GM19463 (cell line): ENCODE measurements at regions not wholly inside any gene's neighbourhood (a gene's known extent, or its start where the extent isn't known, plus 50 kb on each side); places are given as distances from the start of the nearest gene placed in this dataset.

Source experiments
- ATAC-seq: cut with Tn5 transposase; IDR thresholded peaks from one replicate; pipeline ENCODE4 v1.9.1; 2021; ENCODE audit warnings: mild to moderate bottlenecking, moderate library complexity; ENCODE audit not compliant: unreplicated experiment

DNA sequence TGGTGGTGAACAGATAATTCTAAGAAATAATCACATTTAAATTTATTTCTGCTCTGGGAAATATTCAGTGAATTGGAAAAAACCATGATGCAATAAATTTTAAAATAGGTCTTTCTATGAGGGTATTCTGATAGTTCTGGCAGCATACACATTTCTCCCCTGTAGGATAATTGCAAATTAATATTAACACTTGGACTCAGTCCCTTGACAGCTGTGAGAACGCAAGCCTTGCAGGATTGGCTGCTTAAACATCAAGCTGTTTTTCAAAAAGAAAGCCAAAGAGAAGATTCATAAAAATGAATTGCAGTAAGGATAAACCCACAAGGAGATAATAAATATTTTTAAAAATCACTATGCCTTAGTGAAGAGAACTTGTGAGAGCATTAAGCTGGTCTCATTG is 180.0 kb downstream of the MTRR start:
- no peak for ATAC-seq

DNA sequence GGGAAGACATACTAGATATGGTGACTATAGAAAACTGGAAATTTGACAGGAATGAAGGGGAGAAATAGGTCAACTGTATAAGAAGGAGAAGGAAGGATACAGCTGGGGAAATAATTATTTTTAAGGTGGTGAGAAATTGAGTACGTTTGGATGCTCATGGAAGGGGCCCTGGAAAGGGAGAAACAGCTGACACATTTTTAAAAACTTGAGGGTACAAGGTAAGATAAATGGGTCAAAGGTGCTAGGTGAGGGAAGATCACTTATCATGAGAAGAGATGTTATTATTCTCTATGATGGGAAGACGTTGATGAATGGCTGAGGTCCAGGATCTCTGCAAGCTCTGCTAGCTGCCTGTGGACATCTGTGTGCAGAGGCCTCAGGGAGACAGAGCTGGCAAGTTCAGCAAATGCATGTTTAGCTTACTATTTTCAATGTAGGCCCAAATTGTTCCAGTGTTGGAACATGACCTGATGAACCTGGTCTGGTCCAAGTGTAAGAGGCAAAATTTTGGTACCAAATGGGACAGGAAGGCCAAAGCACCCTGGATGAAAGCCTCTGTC is 181.7 kb downstream of the MTRR start:
- no peak for ATAC-seq

DNA sequence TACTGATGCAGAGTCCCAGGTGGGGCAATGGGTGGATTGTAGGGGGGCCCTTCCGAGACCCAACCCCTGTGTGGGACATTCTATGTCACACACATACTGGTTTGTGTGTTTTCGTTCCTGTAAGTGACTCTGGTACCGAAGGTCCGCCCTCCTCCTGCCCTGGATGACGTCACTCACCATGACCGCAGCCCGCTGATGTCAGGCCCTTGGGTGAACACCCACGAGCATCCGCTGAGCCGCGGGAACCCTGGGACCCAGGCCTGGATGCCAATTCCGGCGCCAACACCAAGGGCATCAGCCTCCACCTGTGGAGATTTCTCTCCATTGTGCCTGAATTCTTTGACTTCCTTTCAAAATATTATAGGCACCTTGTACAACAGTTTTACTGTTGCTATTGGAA is 184.3 kb downstream of the MTRR start:
- ATAC-seq, result no peak

DNA sequence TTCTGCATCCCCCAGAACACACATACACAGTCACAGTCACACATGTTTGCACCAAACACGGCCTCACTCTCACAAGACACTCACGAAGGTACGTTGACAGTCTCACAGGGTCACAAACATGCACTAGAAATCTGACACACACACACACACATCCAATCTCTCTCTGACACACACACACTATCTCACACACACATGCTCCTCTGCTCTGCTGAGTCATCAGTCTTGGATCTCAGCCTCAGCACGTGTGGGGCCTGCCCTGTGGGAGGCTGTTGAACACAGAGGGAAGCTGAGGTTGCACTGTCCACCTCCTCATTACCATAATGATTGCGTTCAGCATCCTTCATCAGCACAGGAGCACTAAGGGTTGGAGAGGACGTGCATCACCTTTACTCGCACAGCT is 188.8 kb downstream of the MTRR start:
- no peak for ATAC-seq

DNA sequence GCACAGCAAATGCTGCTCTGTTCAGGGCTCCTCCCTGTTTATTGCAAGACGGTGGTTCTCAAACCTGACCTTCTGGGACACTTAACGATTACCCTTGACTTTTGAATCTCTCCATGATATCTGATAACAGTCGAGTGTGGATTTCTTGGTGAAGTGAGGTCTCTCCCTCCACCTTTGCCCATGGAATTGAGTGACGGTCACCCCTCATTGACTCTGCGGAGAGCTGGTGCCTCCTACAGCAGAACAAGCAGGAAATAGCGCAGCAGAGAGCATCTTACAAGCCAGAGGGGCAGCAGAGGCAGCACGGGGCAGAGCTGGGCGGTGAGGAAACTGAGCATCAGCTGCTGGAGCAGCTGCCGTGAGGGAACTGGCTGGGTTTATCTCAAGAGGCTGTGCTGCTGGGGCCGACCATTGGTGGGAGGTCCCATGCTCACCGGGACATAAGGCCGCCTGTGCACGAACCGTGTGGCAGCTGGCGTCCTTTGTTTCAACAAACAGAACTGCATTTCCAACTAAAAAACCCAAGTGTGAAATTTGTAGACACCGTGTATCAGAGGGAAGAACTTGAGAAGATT is 189.8 kb downstream of the MTRR start:
- no peak for ATAC-seq

DNA sequence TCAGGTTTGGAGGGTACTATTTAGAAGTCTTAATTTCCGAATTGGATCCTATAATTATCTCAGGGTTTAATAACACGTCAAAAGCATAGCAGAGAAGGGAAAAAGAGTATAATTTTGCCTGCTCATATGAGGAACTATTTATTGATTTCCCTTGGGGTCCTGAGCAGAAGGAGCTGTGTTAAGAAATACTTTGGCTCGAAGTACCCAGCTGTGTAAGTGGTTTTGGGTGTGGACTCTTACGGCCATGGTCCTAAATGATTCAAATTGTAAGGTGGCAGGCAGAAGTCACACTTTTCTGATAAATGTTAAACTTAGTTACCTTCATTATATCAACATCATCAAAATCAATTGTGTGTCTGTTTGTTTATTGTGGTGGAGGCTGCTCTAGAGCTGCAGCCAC is 190.4 kb downstream of the MTRR start:
- ATAC-seq, result no peak

DNA sequence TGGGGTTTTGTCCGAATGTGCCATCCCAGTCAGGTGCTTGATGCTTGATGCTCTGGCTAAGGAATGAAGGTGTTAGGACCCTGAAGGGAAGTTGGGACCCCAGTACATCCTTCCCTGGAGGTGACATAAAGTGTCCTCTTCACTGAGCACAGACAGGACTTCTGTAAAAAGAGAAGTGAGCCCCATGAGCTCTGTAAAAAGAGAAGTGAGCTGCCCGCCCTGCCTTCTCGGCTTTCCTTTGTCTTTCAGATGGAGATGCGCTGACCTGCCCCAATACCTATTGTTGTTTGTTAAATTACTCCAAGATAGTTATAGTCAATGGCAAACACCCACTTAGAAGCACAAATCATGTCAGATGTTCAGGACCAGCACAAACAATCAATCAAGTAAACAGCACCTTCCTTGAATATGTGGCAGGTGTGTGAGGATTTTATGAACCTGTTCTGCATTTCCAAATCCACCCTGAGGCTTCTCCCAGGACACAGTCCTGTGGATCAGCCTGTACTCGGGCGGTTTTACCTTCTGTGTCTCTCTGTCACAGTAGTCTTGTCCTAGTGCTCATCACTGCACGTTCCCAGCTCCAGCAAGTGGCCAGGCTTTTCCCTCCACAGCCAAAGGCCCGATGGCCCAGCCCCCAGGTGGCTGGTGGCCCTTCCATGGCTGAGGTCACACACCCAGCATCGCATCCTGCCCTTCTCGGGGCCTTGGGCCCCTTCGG is 191.4 kb downstream of the MTRR start:
- no peak for ATAC-seq

DNA sequence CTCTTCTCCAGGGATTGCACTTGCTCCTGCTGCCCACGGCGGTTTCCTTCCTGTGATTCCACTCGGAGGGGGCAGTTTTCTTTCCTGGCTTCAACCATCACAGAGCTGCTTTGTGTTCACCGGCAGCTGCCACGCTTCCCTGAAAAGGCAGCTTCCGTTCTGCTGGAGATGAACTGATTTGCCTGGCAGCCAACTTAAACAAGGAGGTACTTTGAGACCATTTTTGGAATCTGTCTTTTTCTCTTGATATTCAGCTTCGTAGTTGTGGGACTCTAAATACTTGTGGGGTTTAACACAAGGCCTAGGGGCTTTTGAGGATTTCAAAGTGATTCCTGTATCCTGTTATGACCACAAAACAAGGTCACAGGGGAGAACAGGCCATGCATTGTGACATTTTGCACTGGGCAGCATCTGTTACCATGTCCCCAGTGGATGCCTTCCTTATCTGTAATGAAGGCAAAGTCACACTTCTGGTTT is 192.0 kb downstream of the MTRR start:
- no peak for ATAC-seq

DNA sequence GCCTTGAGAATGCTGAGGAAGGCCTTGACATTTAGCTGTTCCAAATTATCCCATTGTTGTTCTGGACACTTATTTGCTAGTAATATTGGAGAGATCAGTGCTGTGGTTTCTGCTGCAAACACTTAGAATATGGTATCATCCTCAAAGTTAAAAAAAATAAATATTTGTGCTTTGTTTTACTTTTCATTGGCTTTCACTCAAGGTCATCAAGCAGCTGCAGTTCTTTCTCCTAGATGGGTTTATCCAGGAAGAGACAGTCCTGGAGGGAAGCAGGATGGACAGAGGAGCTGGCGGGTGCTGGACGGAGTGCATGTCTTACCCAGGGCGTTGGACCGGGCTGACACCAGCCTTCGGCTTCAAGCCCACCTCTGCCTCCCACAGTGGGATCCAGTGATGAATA is 193.6 kb downstream of the MTRR start:
- ATAC-seq, result no peak

DNA sequence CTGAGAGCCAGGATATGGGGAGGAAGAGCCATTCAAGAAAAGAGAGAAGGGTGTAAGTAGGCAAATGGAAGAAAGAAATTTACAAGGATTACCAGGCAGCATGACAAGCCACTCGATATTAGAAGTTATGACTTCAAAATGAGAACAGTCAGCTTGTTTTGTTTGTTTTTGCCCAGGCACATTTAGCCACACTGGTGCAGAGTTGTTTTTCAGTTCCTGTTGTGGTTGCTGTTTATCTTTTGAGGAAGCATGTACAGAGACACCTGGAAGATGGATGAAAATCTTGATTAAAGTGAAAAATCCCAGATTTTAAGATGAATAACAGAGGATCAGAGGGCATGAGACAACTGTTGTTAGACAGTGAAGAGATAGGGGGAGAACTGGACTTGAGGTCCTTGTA is 199.1 kb downstream of the MTRR start:
- ATAC-seq, result no peak

DNA sequence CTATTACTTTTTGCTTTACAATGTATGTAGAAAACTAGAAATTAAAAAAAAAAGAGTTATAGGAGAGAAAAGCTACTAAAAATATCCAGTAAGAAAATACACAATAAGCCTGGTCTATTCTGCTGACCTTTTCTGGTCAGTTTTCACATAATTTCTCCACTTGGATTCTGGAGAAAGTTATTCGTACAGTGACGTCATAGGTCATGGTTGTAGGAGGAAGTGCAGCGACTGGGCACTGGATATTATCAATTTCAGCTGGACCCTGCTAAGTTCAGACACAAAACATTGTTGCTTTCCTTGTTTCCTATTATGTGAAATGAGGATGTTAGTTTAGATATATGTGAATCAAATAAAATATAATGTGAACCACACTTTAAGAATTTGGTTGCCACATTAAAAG is 201.2 kb downstream of the MTRR start:
- ATAC-seq, result no peak

DNA sequence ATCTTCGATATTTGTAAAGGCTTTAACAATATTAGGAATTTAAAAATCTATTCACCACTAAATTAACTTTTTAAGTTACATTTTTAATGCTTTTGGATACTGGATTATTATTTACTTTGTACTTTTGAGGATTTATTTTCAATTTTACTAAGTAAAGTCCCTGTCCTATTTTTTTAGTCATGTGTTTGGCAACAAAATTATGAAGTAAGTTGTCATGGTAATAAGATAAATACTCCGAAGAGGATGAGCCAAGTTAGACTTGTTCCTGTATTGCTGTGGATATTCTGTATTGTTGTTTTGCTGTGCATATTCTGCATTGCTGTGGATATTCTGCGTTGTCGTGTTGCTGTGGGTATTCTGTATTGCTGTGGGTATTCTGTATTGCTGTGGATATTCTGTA is 210.1 kb downstream of the MTRR start:
- ATAC-seq, result no peak

DNA sequence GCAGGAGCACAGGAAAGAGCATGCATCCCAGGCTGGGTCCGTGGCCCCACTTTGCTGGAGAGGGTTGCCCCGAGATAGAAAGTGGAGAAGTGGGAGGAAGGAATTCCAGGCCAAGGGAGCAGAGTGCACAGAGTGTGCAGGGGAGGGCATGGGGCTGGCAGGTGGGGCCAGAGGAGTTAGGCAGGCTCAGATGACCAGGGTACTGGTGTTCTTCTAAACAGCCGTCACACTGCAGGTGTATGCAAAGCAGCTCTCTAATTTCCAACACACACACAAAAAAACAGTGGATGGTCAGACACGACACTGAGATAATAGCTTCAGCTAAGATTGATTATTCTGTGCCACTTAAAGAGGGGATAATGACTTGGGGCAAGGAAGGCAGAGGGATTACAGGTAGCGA is 212.2 kb downstream of the MTRR start:
- no peak for ATAC-seq

DNA sequence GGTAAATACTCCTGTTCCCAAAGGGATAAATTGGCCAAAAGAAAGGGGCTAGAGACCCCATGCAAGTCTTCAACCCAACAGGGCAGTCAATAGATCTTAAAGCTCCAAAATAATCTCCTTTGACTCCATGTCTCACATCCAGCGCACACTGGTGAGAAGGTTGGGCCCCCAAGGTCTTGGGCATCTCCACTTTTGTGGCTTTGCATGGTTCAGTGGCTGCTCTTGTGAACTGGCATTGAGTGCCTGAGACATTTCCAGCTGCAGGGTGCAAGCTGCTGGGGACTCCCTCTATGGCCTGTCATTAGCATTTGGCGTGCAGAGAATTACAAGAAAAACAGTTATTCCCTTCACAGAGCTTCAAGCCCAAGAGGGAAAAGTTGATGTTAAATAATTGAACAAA is 224.7 kb downstream of the MTRR start:
- ATAC-seq, result no peak

DNA sequence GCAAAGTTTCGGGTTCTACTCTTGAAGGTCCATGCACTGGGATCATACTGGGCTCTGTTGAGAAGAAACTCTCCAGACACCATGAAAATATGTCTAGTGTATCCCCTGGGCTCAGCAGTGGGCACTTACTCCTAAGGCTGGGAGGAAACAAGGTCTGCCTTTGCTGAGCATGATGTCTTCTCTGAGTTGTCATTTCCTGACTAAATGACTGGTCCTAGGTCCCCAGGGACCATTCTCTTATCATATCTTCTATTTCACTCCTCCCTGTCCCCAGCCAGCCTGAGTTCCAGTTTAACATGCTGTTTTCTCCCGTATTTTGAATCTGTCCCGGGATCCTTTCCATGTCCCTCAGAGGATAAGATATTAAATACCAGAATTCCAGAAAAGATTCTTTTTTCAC is 225.4 kb downstream of the MTRR start:
- no peak for ATAC-seq

DNA sequence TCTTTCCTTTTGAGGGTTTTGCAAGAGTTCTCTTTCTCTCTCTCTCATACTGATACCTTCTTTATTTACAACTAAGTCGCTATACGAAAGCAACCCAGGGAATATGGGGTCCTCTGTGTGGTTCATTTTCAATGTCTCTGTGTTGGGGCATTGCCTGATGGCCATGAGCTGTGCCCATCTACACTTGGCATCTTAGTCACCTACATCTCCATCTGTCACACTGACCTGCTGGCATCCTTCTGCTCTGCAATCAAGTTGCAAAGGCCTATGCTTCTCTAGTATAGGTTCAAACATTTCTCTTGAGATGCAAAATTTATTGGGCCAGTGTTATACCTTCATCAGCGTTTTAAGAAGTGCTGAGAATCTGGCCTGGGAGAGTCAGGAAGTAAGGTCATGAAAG is 228.2 kb downstream of the MTRR start:
- no peak for ATAC-seq

DNA sequence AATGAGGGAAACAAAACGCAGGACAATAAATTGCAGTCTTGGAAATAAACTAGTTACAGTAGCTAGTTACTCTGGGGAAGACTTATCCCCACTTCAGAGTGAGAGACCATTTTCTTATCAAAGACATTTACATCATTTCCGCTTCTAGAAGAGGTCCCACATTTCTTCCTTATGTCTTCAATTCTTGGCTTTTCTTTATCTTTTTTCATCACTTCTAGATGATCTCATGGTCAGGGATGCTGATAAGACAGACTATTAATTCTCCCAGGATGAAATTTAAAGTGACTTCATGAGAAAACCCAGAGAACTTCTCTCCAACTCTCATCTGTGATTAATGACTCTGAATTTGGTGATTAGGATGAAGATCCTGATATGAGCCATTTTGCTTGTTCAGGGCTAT is 229.1 kb downstream of the MTRR start:
- no peak for ATAC-seq

DNA sequence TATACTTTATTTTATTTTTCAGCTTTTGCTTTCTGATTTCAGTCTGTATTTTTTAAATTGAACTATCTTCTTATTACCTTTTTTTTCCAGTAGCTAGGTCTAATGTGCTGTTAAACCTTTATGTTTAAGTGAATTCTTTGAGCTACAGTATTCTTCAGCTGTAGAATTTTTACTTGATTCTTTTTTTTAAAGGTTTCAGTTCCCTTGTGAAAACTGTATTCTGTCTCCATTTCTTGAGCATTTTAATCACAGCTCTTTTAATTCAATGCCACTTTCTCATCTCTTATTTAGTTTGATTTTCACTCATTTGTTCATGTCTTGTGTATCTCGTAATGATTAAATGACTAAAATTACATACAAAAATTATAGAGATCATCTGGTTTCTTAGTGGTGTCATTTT is 233.8 kb downstream of the MTRR start:
- no peak for ATAC-seq

DNA sequence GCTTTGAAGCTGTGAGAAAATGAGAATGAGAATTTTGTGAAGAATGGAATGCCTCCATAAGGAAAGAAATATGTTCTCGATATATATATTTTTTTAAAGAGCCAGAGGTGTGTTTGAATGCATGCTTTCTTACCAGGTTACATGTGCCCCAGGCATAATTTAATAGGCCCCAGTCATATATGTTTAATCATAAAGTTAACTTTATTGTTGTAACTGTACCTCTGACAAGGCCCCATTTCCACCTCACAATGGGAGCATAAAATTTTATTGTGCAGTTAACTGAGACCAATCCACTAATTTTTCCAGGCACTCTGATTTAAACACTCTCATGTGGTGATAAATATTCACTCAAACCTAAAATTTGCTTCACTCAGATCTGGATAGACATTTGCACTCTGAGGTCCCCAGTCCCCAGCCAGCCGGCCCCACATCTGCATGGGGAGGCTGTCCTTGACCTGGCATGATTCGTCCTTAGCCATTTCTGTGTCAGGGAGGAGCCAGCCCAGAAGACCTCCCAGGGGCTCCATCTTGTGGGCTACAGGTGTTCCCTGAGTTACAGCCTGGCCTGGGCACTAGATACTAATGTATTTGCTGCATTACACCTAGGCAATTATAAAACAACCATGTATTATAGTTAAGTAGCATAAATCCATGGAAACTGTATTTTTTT is 245.8 kb downstream of the MTRR start:
- no peak for ATAC-seq

DNA sequence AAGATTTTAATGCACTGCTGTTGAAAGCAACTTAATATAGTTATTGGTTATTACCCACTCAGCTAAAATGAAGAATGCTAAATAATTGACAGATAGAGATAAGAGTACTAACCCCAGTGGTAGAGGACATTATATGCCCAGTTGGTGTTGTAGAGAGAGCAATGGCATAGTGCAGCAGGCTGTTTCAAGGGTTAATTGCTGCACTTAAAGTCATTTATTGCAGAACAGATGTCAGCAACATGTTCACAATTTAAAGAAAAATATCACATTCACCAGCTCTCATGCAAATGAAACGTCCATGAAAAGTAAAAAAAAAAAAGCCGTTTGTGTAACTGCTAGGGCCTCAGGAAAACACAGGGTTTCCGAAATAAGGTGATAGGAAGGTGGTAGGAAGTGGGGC is 254.6 kb downstream of the MTRR start:
- ATAC-seq, result no peak

DNA sequence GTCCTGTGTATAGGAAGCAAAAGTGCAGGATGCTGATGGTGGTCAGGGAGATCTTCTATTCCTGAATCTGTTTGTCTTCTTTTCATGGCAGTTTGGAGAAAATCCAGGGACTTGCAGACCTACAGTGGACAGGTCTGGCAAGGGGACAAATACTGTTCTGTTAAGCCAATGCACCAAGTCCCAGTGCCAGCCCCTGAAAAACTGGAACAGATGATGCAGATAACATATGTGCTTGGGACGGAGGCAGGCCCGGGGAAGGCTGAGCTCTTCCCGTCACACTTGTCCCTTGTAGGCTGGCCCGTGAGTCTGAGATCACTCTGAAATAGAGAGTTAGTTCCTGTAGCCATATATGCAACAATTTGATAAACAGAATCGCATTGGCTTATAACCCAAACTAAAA is 265.7 kb downstream of the MTRR start:
- ATAC-seq, result no peak

DNA sequence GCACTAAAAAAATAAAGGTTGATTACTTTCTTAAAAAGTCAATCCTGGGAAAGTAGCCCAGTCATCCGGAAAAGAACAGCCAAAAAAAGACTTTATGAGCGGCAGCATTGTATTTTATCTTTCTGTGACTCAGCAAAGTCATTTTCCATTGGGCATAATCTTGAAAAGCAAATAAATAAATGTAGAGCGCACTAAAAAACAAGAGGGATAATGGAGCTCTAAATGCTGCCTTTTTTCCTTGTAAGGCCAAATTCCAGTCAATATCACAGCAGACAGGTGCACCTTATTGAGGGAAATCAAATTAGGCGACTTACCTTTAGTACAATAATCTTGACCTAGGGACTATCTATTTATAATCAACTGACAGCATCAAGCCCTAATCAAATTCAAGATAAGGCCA is 266.8 kb downstream of the MTRR start:
- no peak for ATAC-seq
